ENCODE measurements at regions not wholly inside any gene's neighbourhood (a gene's known extent, or its start where the extent isn't known, plus 50 kb on each side); places are given as distances from the start of the nearest gene placed in this dataset.

- TF ChIP-seq MNT (conservative IDR thresholded peaks at IDR 0.05) (0 out of 4 replicates have a peak, but pooled peaks of 1 of the 2 experiments have one; percentile 33), TGIF2 (CRISPR knock-in tag; IDR thresholded peaks at IDR 0.05) (no peak), GABPB2 (CRISPR knock-in tag; conservative IDR thresholded peaks at IDR 0.05) (no peak), RAD21 (CRISPR knock-in tag; conservative IDR thresholded peaks at IDR 0.05 in 1 of 2, IDR thresholded peaks at IDR 0.05 in 1 of 2) (peak in 1 of 2 experiments; percentile 34; a peak in 2 of 4 replicates), PRMT5 (CRISPR knock-in tag; IDR thresholded peaks at IDR 0.05) (no peak), SMAD2 (IDR thresholded peaks at IDR 0.05; ENCODE audit: low read depth, low read length) (no peak), THAP7 (CRISPR knock-in tag; IDR thresholded peaks at IDR 0.05) (no peak), ZNF165 (CRISPR knock-in tag; IDR thresholded peaks at IDR 0.05; ENCODE audit: borderline replicate concordance) (no peak), TAL1 (IDR thresholded peaks at IDR 0.05) (no peak)
- TF ChIP-seq, protein P1, sequence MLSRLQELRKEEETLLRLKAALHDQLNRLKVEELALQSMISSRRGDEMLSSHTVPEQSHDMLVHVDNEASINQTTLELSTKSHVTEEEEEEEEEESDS (CRISPR knock-in tag; IDR thresholded peaks at IDR 0.05), result no peak
- TF ChIP-seq, protein P2, sequence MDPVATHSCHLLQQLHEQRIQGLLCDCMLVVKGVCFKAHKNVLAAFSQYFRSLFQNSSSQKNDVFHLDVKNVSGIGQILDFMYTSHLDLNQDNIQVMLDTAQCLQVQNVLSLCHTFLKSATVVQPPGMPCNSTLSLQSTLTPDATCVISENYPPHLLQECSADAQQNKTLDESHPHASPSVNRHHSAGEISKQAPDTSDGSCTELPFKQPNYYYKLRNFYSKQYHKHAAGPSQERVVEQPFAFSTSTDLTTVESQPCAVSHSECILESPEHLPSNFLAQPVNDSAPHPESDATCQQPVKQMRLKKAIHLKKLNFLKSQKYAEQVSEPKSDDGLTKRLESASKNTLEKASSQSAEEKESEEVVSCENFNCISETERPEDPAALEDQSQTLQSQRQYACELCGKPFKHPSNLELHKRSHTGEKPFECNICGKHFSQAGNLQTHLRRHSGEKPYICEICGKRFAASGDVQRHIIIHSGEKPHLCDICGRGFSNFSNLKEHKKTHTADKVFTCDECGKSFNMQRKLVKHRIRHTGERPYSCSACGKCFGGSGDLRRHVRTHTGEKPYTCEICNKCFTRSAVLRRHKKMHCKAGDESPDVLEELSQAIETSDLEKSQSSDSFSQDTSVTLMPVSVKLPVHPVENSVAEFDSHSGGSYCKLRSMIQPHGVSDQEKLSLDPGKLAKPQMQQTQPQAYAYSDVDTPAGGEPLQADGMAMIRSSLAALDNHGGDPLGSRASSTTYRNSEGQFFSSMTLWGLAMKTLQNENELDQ (CRISPR knock-in tag; IDR thresholded peaks at IDR 0.05; ENCODE audit: borderline replicate concordance), result no peak
- TF ChIP-seq, protein P3, sequence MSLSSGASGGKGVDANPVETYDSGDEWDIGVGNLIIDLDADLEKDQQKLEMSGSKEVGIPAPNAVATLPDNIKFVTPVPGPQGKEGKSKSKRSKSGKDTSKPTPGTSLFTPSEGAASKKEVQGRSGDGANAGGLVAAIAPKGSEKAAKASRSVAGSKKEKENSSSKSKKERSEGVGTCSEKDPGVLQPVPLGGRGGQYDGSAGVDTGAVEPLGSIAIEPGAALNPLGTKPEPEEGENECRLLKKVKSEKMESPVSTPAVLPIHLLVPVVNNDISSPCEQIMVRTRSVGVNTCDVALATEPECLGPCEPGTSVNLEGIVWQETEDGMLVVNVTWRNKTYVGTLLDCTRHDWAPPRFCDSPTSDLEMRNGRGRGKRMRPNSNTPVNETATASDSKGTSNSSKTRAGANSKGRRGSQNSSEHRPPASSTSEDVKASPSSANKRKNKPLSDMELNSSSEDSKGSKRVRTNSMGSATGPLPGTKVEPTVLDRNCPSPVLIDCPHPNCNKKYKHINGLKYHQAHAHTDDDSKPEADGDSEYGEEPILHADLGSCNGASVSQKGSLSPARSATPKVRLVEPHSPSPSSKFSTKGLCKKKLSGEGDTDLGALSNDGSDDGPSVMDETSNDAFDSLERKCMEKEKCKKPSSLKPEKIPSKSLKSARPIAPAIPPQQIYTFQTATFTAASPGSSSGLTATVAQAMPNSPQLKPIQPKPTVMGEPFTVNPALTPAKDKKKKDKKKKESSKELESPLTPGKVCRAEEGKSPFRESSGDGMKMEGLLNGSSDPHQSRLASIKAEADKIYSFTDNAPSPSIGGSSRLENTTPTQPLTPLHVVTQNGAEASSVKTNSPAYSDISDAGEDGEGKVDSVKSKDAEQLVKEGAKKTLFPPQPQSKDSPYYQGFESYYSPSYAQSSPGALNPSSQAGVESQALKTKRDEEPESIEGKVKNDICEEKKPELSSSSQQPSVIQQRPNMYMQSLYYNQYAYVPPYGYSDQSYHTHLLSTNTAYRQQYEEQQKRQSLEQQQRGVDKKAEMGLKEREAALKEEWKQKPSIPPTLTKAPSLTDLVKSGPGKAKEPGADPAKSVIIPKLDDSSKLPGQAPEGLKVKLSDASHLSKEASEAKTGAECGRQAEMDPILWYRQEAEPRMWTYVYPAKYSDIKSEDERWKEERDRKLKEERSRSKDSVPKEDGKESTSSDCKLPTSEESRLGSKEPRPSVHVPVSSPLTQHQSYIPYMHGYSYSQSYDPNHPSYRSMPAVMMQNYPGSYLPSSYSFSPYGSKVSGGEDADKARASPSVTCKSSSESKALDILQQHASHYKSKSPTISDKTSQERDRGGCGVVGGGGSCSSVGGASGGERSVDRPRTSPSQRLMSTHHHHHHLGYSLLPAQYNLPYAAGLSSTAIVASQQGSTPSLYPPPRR (CRISPR knock-in tag; IDR thresholded peaks at IDR 0.05; ENCODE audit: borderline replicate concordance), result no peak
- TF ChIP-seq, protein P4, sequence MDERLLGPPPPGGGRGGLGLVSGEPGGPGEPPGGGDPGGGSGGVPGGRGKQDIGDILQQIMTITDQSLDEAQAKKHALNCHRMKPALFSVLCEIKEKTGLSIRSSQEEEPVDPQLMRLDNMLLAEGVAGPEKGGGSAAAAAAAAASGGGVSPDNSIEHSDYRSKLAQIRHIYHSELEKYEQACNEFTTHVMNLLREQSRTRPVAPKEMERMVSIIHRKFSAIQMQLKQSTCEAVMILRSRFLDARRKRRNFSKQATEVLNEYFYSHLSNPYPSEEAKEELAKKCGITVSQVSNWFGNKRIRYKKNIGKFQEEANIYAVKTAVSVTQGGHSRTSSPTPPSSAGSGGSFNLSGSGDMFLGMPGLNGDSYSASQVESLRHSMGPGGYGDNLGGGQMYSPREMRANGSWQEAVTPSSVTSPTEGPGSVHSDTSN (CRISPR knock-in tag; IDR thresholded peaks at IDR 0.05; ENCODE audit: low read depth), result no peak
- TF ChIP-seq, protein P4 (tag; conservative IDR thresholded peaks at IDR 0.05; ENCODE audit: low read depth), result no peak
These were observed 60.6 kb upstream of the MSMB start (continued) for GRCh38 chr10:46106410-46107255.

All from K562 (cell line).